HG03558 (cell line): ENCODE measurements at regions not wholly inside any gene's neighbourhood (a gene's known extent, or its start where the extent isn't known, plus 50 kb on each side); places are given as distances from the start of the nearest gene placed in this dataset.

ENCODE experiments used
- ATAC-seq: cut with Tn5 transposase; IDR thresholded peaks from one replicate; pipeline ENCODE4 v1.9.1; 2021; ENCODE audit warnings: moderate number of reproducible peaks; ENCODE audit not compliant: unreplicated experiment; ENCODE audit errors: extremely low read depth

DNA sequence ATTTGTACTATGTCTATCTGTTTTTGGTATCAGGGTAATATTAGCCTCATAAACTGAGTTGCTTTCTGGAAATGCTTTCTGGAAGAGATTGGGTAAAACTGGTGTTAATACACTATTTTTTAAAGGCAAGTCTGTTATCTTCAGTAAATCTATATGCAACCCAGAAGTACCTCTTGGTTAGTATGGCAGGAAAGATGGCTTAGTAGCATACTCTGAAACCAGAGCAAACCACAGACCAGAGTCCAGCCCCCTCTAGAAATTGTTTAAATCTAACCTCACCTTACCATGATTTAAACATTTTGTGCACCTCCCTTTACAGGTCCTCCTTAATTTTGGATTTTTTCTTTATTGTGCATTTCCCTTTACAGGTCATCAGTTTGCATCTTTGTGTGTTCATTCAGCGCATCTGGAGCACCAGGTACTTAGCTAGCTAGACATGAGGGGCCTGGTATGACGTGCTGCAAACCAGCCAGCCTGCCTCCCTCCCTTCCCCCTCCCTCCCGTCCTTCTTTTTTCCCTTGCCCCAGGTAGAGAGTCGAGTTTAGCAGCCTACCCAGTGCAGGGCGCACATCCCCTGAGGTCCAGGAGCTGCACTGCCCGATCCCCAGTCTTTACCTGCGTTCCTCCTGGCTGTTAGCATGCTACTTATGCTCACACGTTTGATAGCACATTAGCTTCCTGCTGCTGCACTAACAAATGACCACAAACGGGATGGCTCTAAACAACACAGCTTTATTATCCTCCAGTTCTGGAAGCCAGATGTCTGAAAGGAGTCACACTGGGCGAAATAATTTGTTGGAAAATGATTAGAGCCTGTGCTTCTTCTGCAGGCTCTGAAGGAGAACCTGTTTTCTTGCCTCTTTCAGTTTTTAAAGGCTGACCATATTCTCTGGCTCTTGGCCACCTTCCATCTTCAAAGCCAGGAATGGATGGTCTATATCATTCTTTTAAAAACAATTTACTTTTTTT is 299.9 kb upstream of the HABP2 start:
- no peak for ATAC-seq

DNA sequence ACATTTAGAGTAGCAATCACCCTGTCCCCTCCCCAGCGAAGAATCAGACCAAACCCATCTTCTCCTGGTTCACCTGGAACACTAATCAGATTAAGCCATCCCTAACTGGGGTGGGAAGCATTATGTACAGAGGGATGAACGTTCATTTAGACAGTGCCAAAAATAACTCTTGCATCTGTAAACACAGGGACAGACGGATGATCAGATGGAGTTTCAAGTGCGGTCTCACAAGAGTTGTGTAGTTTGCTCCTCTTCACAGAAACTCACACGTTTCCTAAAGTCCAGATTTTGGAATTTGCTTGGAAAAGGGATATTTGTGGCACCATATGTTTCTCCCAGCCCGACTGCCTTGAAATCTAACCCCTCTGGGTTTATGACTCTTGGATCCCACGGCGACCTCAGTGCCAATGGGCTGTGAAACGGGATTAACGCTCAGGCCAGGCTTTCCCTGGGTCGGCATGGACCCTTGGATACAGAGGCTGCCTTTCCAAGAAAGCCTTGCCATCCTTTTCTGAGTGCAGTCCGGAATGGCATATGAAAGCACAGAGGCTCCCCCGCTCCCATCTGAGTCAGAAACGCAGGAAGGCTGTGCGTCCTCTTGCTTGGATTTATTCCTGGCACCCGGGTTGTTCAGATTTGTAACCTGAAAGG is 293.2 kb upstream of the HABP2 start:
- ATAC-seq: no peak

DNA sequence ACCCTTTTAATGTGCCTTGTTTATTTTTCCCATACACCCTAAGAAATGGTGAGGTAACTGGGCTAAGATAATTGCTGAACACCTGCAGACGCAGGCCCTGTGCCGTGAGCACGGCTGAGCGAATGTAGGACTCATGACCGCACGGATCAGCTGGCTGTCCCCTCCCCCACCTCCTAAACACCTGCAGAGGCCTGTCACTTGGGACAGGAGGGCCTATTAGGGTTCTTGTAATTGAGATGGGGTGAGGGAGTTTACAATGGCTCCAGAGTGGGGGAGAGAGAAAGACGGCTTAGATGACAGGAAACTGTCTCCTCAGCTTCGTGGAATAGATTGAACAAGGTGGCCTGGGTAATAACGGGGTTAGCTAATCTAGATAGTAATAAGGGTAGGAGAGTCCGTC is 291.7 kb upstream of the HABP2 start:
- ATAC-seq: no peak

DNA sequence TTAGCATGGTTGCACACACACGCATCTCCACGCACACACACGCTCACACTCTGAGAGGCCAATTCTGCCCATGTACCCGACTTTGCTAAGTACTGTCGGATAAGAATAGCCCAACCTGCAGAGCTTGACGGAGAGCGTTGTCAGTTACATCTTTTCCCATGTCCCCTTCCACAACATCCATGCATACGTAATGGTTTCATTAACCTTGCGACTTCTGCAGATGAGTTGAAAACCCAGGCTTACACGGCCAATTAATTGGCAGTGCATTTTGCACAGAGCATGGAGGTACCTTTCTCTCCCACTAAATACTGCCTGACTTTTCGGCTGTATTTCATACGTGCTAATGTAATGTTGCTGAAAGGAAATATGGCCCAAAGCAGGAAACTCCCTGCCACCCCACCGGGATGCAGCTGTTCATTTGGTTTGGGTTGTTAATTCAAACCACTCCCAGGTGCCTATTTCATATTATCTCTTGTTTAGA is 291.2 kb upstream of the HABP2 start:
- ATAC-seq: no peak

DNA sequence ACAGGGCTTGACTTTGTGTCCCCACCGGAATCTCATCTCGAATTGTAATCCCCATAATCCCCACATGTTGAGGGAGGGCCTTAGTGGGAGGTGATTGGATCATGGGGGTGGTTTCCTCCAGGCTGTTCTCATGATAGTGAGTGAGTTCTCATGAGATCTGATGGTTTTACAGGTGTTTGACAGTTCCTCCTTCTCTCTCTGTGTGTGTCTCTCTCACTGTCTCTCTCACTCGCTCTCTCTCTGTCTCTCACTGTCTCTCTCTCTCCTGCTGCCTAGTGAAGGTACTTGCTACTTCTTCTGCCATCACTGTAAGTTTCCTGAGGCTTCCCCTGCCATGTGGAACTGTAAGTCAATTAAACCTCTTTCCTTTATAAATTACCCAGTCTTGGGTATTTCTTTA is 289.8 kb upstream of the HABP2 start:
- ATAC-seq: no peak

DNA sequence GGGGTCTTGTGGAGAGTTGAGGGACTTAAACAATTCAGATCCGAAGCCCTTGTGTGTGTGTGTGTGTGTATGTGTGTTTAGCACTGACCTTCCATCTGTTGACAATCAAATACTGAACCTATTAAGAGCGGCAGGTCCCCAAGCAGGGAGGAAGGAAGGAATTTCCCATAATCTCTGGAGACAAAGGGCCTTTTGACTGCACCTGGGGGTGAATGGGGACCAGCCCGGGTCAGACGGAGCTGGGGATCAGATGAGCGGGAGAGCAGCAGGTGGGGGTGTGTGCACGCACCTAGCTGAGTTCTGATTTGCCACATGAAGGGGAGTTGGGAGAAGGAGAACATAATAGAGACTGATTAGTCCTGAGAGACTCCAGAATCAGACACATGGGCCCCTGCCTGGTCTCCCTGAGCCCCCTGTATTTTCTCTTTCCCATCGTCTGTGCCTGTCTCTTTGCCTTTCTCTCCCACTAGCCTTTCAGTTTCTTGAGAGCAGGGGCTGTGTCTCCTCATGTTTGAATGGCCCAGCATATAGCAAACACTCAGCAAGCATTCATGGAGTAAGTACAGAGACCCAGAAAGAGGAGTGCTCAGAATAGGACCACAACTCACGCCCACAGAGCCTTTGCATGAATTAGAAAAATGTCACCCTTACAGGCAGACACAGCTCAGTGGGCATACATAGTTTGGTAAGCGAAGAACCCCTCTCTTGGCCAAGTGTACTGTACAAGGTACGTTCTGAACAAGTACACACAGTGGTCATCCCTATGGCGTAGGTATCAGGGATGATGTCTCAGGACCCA is 288.3 kb upstream of the HABP2 start:
- ATAC-seq: no peak

DNA sequence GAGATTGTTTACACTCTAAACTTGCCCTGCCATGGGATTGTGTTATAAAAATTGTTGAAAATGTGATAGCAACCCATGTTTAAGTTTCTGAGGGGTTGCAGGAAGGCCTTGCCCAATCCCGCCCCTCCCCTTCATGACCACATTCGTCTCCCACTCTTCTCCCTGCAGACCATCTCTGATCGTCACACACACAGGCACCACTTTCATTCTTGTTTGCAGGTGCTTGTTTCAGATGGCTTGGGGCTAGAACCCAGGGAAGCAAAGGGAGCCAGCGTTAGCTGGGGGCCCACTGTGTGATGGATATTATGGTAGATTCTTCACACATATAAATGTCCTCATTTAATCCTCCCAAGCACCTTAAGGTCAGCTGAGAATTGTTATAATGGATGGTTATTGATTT is 286.7 kb upstream of the HABP2 start:
- ATAC-seq: no peak

DNA sequence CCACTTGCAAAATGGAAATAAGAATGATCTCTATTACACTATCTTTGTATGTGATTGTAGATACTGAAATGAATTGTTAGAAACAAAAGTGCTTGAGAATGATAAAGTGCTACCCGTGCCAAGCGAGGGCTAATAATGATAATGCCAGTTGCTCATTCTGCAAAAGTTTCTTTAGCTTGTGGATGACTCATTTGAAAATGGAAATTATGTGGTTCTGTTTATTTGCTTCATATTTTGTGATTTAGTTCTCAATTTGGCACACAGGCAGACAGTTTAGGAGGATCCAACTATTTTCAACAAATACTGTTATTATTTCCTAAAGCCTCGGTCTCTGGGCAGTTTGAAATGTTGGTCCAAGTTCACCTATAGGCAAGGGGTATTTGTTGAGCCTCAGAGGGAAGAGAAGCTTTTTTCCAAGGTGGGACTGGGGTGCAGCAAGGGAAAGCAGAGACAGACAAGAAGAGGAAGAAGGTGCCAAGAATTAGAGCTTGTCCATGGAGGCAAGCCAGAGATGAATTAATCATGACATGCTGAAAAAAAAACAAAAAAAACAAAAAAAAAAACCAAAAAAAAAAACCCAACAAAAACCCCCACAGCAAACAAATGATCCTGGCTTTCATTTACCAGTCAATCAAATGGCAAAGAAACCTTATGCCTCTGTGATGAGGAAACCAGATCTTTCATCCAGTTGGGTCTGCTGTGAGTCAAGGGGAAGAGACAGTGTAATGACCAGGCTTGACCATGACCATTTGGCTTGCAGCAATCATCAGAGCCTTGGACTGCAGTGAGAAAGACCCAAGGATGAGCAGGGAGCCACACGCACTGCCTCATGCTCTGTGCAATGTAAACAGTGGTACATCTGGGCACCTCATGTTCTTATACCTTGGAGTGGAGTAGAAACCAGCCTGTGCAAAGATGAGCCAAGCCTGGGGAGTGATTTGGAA is 285.0 kb upstream of the HABP2 start:
- ATAC-seq: no peak

DNA sequence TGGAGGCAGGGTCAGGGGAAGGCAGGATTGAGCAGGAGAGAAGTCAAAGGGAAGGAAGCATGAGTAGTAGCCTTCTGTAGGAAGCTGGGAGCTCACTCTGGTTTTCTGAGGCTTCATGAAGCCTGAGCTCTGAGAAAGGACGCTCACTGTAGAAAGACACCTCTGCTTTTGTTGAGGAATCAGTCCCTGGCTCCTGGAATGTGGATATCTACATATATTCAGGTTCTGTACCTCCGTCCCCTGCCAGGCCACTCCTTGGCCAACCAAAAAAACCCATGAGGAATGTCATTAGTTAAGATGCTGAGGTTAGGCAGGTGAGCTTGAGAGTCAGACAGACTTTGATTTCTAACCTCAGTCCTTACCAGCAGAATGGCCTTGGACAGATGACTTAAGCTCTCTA is 283.5 kb upstream of the HABP2 start:
- no peak for ATAC-seq

DNA sequence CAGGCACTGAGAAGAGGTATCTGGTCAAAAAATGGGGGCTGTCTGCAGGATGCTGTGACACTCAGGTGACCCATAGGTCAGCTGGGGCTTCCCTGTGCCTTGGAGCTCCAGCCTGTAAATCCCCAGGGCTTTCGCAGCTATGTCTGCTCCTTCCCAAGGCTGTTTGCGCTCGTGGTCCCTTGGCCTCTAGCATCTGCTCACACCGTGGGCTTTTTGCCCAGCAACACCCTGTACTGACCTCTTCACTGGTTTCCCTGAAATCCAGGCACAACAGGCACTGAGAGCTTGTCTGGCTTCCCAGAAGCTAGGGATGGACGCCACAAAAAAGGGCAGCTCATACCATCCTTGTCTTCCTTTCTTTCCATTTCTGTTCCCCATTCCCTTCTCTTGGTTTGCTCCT is 280.3 kb upstream of the HABP2 start:
- ATAC-seq: no peak

DNA sequence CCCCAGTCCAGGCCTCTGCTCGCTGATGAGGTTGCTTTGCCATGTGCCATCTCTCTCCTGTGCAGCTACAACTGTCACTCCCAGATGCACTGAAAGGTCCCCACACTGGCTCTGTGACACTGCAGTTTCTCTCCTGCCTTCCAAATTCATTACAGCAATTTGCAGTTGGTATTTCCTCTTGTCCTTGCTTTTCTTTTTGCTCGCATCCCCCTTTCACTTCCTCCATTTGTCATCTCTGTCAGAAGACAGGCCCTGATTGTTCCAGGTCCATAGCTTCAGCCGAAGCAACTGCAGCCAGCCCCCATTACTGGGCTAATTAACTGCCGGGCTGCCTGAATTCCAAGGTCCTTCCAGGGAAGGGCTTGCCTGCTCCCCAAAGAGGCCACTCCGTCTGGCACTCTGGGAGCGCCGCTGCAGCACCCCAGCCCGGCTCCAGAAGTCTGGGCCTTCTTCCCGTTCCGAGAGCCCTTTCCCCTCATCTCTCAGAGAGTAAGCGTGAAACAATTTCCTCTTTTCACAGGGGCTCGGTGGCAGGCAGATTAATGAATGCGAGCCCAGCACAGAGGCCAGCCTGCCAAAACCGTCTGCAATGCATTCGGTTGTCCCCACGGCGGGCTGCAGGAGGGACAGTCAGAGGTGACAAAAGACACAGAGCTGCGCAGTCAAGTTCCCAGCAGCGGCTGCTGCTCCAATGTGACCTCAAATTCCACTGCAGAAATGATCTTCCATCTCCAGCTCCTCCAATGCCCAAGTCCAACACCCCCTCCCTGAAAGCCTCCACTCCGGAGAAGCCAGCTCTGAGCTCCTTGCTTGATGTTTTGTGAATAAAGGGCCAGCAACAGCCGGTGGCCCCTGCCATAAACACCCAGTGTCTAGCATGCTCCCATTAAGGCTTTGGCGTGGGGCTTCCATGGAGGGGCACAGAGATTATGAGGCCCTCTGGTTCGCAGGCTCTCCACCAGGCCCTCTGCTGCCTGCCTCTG is 279.4 kb upstream of the HABP2 start:
- no peak for ATAC-seq

DNA sequence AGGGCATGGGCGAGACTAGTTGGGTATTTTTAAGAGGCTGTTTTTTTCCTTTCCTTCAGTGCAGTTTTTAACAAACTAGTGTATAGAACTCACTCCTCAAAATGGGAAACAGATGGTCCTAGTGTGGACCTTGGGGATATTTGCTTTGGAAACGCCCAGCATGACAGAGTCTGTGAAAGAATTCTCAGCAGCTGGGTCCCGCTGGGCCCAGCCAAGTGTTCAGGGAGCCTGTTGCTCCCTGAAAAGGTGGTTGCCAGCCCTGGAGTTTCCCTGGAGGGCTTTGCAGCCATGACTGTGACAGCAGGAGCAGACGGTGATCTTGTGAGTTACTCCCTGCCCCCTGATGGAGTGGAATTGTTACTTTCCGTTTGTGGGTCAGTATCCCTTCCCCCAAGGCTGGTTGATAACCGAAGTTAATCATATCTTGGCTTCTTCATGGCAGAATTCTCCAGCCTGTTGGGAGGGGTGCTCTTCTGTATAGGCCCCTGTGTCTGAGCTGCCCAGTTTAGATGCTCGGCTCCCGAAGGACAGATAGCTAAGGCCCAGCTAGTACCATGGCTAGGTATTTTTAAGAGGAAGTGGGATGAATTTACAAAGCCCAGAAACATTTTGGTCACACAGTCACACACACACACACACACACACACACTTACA is 278.6 kb upstream of the HABP2 start:
- ATAC-seq: no peak

DNA sequence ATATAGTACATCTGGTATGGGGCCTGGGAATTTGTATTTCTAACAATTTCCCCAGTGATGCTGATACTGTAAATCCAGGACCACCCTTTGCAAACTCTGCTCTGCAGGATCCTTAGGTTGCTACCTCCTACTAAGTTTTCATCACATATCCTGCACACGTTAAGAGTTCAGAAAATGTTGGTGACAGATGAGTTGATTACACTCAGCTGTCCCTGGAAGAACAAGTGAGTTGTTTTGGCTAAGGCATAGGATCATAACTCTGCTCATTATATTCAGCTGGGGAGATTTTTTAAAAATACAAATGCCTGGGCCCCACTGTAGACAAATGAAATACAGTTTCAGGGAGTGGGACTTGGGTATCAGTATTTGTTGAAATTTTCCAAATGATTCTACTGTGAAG is 274.6 kb upstream of the HABP2 start:
- ATAC-seq: no peak

DNA sequence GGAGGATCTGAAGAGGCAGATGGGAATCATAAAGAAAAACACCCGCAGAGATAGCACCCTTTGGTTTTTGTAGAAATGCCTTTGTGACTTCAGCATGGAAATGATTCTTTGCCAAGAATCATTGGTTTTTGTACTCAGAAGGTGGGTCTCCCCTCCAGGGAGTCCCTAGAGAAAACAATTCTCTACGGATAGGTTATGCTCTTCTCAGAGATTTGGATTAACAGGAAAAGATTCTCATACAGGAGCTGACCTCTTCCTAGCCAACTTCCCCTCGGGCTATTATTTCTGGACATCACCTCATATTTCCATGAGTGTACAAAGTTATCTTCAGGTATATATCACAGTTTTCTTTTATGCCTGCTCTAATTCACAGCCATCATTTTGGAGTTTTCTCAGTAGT is 274.2 kb upstream of the HABP2 start:
- ATAC-seq: no peak

DNA sequence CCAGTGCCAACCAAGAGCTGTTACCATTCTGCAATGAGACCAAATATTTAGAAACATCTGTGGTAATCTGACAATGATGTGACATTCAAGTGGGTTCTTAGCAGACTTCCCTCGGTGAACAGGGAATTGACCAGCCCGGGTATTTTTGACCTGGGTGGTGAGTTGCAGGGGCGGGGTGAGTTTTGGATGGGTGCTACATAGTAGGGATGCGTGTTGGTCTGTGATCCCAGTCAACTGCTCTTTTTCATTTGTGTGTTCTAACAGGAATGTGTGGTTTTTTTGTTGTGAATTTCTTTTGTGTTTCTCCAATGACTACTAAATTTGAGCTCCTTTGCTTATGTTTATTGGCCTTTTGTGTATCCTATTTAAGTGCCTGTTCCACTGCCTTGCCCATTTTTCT is 273.6 kb upstream of the HABP2 start:
- no peak for ATAC-seq

DNA sequence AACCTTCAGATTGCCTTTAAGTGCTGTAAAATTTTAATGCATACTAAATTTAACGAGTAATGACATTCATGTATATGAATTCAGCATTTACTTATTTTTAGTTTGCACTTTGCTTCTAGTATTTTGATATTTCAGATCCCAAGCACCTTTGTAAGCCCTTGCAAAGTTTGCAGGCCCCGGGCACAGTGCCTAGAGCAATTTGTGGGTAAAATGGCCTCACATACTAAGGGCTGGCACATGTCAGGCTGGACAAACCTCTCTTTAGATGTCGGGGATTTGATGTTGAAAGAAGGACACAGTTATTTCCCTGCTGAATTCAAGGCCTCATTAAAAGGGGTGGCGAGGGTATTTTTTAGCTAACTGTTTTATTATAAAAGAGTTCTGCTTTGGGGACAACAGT is 270.3 kb upstream of the HABP2 start:
- no peak for ATAC-seq

DNA sequence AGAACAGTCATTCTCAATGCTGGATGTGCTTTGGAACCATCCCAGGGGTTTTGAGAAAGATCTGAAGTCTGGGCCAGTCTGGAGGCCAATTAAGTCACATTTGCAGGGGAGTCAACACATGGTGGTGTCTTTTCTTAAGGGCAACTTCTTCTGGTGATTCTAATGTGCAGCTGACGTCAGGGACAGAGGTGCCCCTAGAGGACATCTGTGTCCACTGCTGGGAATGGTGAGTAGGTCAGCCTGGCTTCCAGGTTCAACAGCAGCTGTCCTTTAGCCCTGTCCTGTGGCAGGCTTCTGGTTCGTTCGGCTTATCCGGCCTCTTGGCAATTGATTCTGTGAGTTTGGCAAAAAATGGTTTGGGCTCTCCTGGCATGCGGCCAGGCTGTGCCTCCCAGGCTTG is 269.7 kb upstream of the HABP2 start:
- ATAC-seq: no peak

DNA sequence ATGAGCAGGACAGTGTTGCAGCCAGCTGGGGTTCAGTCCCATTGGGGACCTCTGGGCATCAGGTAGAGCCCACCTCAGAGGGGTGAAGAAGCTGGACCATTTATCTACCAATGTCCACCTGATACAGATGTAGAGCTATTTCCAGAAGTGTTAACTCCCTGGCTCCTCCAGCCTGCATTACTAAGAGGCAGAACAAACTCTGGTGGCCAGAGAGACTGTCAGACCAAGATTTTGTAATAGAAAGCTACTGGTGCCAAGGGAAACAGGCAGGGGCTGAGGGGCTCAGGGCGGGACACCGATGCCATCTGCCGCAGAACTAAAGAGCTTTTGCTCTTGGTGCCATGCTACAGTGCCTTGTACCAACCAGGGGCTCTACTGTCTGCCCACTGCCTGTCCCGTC is 268.2 kb upstream of the HABP2 start:
- no peak for ATAC-seq
